ENCODE measurements at regions not wholly inside any gene's neighbourhood (a gene's known extent, or its start where the extent isn't known, plus 50 kb on each side); places are given as distances from the start of the nearest gene placed in this dataset.
"Not testable (repeated sequence)": the region's sequence is repeated elsewhere in the genome, so short reads cannot be mapped to it uniquely, and the experiment has no call there.

GRCh38 chr5:158456241-158456640, 597.3 kb upstream of the CLINT1 start:
- no peak for ATAC-seq
- in situ Hi-C loops (cut with MboI; ENCODE audit: low sequenced_read_pairs in 4 of 4): loop anchor here in 1 of 4 donors (25.0 kb wide), 1 partner anchor 656 kb away; no protein-coding TSS in a partner anchor
- no peak for DNase-seq

GRCh38 chr5:158451993-158452672, 593.2 kb upstream of the CLINT1 start:
- Histone ChIP-seq H3K9me3 (no peaks in the 10 kb centered on the region), H3K36me3 (no peaks in the 10 kb centered on the region), H3K27ac (peak overlapping the region; percentile 3 to 46 (median 24)), H3K27me3 (no peaks in the 10 kb centered on the region), H3K4me3 (no peak overlapping the region), H3K4me1 (peaks cover 0 to 4% of the 10 kb centered on the region in 2 donors)
- in situ Hi-C loops (cut with MboI; ENCODE audit: low sequenced_read_pairs in 4 of 4) (loop anchor here in 1 of 4 donors (25.0 kb wide), 1 partner anchor 660 kb away; no protein-coding TSS in a partner anchor), intact Hi-C loops (cut with DNase I; ENCODE audit: low total_unique reads) (no loop called here)
- TF ChIP-seq CTCF (IDR thresholded peaks at IDR 0.05 in 4 of 5, conservative IDR thresholded peaks at IDR 0.05 in 1 of 5): no peak
- TF ChIP-seq POLR2A (IDR thresholded peaks at IDR 0.05): no peak
- ATAC-seq: no peak
- DNase-seq: no peak

More at GRCh38 chr5:158456241-158456640, 597.3 kb upstream of the CLINT1 start:
- TF ChIP-seq CTCF (IDR thresholded peaks at IDR 0.05 in 4 of 5, conservative IDR thresholded peaks at IDR 0.05 in 1 of 5) (no peak), POLR2A (IDR thresholded peaks at IDR 0.05) (no peak)
- intact Hi-C loops (cut with DNase I; ENCODE audit: low total_unique reads): no loop called here
- no peaks in the 10 kb centered on the region for H3K27me3 ChIP-seq
- H3K9me3 ChIP-seq: no peaks in the 10 kb centered on the region
- H3K4me1 ChIP-seq: peaks cover 0 to 4% of the 10 kb centered on the region in 2 donors
- no peak overlapping the region for H3K4me3 ChIP-seq
- no peaks in the 10 kb centered on the region for H3K36me3 ChIP-seq
- H3K27ac ChIP-seq: no peak overlapping the region

GRCh38 chr5:158451203-158451992, 592.5 kb upstream of the CLINT1 start:
- Histone ChIP-seq H3K9me3 (no peaks in the 10 kb centered on the region), H3K4me3 (no peak overlapping the region), H3K27me3 (no peaks in the 10 kb centered on the region), H3K27ac (peak overlapping the region in 3 of 4 donors; percentile 31 to 44 (median 35)), H3K4me1 (peaks cover 0 to 4% of the 10 kb centered on the region in 2 donors), H3K36me3 (no peaks in the 10 kb centered on the region)
- DNase-seq (peak; percentile 45 to 64), ATAC-seq (peak; percentile 69 to 76)
- TF ChIP-seq CTCF (IDR thresholded peaks at IDR 0.05 in 4 of 5, conservative IDR thresholded peaks at IDR 0.05 in 1 of 5) (no peak), POLR2A (IDR thresholded peaks at IDR 0.05) (no peak)
- in situ Hi-C loops (cut with MboI; ENCODE audit: low sequenced_read_pairs in 4 of 4): loop anchor here in 1 of 4 donors (25.0 kb wide), 1 partner anchor 661 kb away; no protein-coding TSS in a partner anchor
- intact Hi-C loops (cut with DNase I; ENCODE audit: low total_unique reads): no loop called here

- DNase-seq (no peak), ATAC-seq (no peak)
- Histone ChIP-seq H3K9me3 (no peaks in the 10 kb centered on the region), H3K4me3 (no peak overlapping the region), H3K27ac (no peak overlapping the region), H3K27me3 (no peaks in the 10 kb centered on the region), H3K36me3 (no peaks in the 10 kb centered on the region), H3K4me1 (peaks cover 0 to 4% of the 10 kb centered on the region in 2 donors)
- intact Hi-C loops (cut with DNase I; ENCODE audit: low total_unique reads) (no loop called here), in situ Hi-C loops (cut with MboI; ENCODE audit: low sequenced_read_pairs in 4 of 4) (loop anchor here in 1 of 4 donors (25.0 kb wide), 1 partner anchor 662 kb away; no protein-coding TSS in a partner anchor)
- no peak for TF ChIP-seq CTCF (IDR thresholded peaks at IDR 0.05 in 4 of 5, conservative IDR thresholded peaks at IDR 0.05 in 1 of 5)
- no peak for TF ChIP-seq POLR2A (IDR thresholded peaks at IDR 0.05)
These were observed 591.8 kb upstream of the CLINT1 start for GRCh38 chr5:158450751-158451171.

- in situ Hi-C loops (cut with MboI; ENCODE audit: low sequenced_read_pairs in 4 of 4); H3K4me3 ChIP-seq; H3K4me1 ChIP-seq; H3K36me3 ChIP-seq; intact Hi-C loops (cut with DNase I; ENCODE audit: low total_unique reads); H3K27ac ChIP-seq; DNase-seq; ATAC-seq; H3K9me3 ChIP-seq; H3K27me3 ChIP-seq: not testable (repeated sequence)
These were observed 587.8 kb upstream of the CLINT1 start for GRCh38 chr5:158446761-158447160.

- DNase-seq; ATAC-seq; H3K27ac ChIP-seq; intact Hi-C loops (cut with DNase I; ENCODE audit: low total_unique reads); H3K36me3 ChIP-seq; H3K27me3 ChIP-seq; H3K4me3 ChIP-seq; H3K9me3 ChIP-seq; in situ Hi-C loops (cut with MboI; ENCODE audit: low sequenced_read_pairs in 4 of 4); H3K4me1 ChIP-seq: not testable (repeated sequence)
These were observed 580.3 kb upstream of the CLINT1 start for GRCh38 chr5:158439204-158439603.

All from gastrocnemius medialis (tissue), 4 donors.